ENCODE measurements at regions not wholly inside any gene's neighbourhood (a gene's known extent, or its start where the extent isn't known, plus 50 kb on each side); places are given as distances from the start of the nearest gene placed in this dataset.

- TF ChIP-seq FOXP2 (optimal IDR thresholded peaks at IDR 0.05; ENCODE audit: borderline replicate concordance, extremely low read depth, extremely low read length, insufficient read depth) = no peak
- no peak for TF ChIP-seq REST (IDR thresholded peaks at IDR 0.05; ENCODE audit: insufficient read depth in 1 of 2, low read depth in 2 of 2, low read length in 2 of 2)
- TF ChIP-seq SIN3A (IDR thresholded peaks at IDR 0.05; ENCODE audit: borderline replicate concordance, insufficient read depth, low read length) = no peak
- no peak for TF ChIP-seq TAF1 (IDR thresholded peaks at IDR 0.05; ENCODE audit: borderline replicate concordance, insufficient read depth, low read length)
- no peak for TF ChIP-seq POLR2AphosphoS5 (IDR thresholded peaks at IDR 0.05; ENCODE audit: low read depth, low read length)
These were observed 189.8 kb upstream of the PLXNA2 start for GRCh38 chr1:208433971-208434370.

- TF ChIP-seq FOXP2 (optimal IDR thresholded peaks at IDR 0.05; ENCODE audit: borderline replicate concordance, extremely low read depth, extremely low read length, insufficient read depth) (no peak), TAF1 (IDR thresholded peaks at IDR 0.05; ENCODE audit: borderline replicate concordance, insufficient read depth, low read length) (no peak), REST (IDR thresholded peaks at IDR 0.05; ENCODE audit: insufficient read depth in 1 of 2, low read depth in 2 of 2, low read length in 2 of 2) (no peak), SIN3A (IDR thresholded peaks at IDR 0.05; ENCODE audit: borderline replicate concordance, insufficient read depth, low read length) (no peak), POLR2AphosphoS5 (IDR thresholded peaks at IDR 0.05; ENCODE audit: low read depth, low read length) (no peak)
These were observed 193.2 kb upstream of the PLXNA2 start for GRCh38 chr1:208437401-208437800.

DNA sequence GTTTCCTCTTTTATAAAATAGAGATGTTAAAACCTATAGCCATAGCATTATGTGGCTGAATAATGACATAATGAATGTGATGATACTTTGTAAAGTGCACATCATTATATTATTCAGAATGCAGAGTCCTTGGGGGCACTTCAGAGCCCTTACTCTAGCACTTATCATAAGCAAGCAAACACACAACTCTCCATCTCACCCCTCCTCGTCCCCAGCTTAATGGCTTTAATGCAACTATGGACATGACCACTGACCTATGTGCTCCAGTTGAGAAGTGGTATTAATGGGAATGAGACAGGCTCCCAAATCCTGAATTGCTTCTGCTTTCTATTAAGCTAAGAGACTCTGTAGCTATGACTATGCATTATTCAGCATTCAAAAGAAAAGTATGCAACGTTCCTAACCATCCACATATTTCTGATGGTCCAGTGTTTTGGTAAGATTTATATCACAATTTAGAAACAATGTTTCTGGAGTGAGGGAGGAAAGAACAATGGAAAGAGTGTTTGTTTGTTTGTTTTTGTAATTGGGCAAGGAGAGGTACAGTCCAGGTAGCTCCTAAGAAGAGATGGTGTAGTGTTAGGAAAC lies 194.0 kb upstream of the PLXNA2 start:
- TF ChIP-seq POLR2AphosphoS5 (IDR thresholded peaks at IDR 0.05; ENCODE audit: low read depth, low read length) = no peak
- TF ChIP-seq TAF1 (IDR thresholded peaks at IDR 0.05; ENCODE audit: borderline replicate concordance, insufficient read depth, low read length) = no peak
- TF ChIP-seq REST (IDR thresholded peaks at IDR 0.05; ENCODE audit: insufficient read depth in 1 of 2, low read depth in 2 of 2, low read length in 2 of 2) = no peak
- TF ChIP-seq SIN3A (IDR thresholded peaks at IDR 0.05; ENCODE audit: borderline replicate concordance, insufficient read depth, low read length) = no peak
- TF ChIP-seq FOXP2 (optimal IDR thresholded peaks at IDR 0.05; ENCODE audit: borderline replicate concordance, extremely low read depth, extremely low read length, insufficient read depth) = no peak

DNA sequence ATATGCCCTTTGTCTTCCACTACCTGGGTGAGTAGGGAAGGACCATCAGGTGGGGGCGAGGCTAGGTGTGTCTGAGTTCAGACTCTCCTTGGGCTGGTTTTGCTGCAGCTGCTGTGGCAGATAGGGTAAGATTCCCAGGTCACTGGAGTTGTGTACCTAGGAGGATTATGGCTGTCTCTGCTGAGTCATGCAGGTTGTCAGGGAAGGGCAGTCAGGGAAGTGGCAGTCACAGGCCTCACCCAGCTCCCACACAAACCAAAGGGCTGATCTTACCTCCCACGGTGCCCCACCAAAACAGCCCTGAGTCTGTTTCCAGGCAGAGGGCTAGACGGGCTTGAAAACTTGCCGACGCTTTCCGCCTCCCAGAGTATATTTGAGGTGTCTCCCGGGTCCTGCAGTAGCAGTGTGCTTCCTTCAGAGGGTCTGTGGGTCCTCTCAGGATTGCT lies 201.6 kb upstream of the PLXNA2 start:
- TF ChIP-seq REST (IDR thresholded peaks at IDR 0.05; ENCODE audit: insufficient read depth in 1 of 2, low read depth in 2 of 2, low read length in 2 of 2) (no peak), POLR2AphosphoS5 (IDR thresholded peaks at IDR 0.05; ENCODE audit: low read depth, low read length) (no peak), FOXP2 (optimal IDR thresholded peaks at IDR 0.05; ENCODE audit: borderline replicate concordance, extremely low read depth, extremely low read length, insufficient read depth) (no peak), SIN3A (IDR thresholded peaks at IDR 0.05; ENCODE audit: borderline replicate concordance, insufficient read depth, low read length) (no peak), TAF1 (IDR thresholded peaks at IDR 0.05; ENCODE audit: borderline replicate concordance, insufficient read depth, low read length) (no peak)

Measured in PFSK-1 (cell line).